HG03378 (cell line): ENCODE measurements at regions not wholly inside any gene's neighbourhood (a gene's known extent, or its start where the extent isn't known, plus 50 kb on each side); places are given as distances from the start of the nearest gene placed in this dataset.
"Not testable (repeated sequence)": the region's sequence is repeated elsewhere in the genome, so short reads cannot be mapped to it uniquely, and the experiment has no call there.

ENCODE experiments used
- ATAC-seq: cut with Tn5 transposase; IDR thresholded peaks from one replicate; pipeline ENCODE4 v1.9.1; 2021; ENCODE audit warnings: mild to moderate bottlenecking, moderate library complexity; ENCODE audit not compliant: unreplicated experiment

DNA sequence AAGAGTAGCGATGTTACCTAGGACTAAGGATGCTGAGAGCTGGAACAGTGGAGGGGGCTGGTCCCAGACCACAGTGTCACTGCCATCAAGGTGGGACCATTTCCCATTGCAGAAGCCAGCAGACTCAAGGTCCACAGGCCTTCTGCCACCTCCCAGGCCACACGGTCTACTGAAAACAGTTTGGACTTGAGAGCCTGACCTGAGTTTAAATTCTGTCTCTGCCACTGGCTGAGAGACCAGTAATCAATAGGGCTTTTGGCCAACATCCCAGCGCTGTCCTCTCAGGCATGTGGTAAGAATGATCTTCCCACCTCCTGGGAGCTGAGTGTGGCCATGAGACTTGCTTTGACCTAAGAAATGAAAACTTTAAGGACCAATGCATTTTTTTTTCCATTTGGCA lies 331.4 kb upstream of the CDH5 start:
- no peak for ATAC-seq

DNA sequence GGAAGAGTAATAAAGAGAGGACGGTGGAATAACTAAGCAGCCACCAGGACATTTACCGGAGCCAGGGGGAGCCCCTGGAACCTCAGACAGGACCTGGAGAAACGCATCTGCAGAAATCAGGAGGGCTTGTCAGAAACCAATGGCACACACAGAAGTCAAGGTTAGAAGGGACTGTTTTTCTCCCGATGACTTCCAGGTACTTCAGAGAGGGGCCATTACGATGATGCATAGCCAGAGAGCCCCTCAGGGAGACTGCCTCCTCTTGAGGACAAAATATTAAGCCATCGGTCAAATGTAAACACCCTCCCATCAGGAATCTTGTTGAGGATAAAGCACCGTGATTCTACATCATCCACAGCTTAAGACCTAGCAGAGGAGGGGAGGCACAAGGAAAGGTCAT lies 333.6 kb upstream of the CDH5 start:
- no peak for ATAC-seq

DNA sequence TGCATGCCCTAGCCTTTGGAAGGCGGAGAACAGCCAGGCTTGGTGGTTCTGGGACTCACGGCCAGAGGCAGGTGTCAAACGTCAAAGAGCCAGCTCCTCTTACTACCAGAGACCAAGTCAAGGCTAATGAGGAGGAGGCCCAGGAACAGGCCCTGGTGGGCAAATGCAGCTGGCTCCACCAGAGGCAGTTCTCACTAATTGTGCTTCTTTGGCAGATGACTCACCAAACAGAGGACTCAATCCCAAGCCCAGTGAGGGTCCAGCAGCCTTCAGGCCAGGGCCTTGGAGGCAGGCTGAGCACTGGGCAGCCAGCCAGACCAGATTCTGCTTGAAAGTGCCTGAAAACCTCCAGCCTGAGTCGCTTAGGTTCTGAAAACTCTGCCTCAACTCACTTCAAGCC lies 336.5 kb upstream of the CDH5 start:
- ATAC-seq = no peak

DNA sequence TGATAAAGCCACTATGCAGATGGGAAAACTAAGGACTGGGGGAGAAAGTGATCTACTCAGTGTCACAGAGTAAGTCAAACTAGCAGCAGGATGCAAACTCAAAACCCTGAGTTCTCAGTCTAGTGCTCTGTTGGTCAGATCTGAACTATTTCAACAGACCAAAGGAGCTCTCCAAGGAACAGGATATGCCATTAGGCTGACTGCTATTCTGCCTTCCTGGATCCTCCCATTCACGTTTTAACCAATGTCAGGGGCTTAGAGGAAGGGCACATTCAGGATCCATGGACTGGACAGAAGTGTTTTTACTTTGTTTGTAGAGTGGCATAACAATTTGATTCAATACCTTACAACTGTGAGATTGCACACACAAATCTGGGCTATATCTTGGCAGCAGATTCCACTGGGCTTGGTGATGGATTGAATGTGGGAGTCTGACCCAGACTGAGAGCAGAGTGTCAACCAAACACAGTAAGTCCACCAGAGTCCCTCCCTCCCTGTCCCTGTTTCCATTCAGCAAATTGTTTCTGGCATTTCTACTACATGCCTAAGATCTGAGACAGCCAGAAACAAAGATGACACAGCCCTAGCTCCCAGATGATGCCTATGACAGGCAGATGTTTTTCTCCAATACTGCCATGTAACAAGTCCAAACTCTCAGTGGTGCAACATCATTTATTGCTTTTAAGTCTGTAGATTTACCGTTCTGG lies 337.8 kb upstream of the CDH5 start:
- no peak for ATAC-seq

DNA sequence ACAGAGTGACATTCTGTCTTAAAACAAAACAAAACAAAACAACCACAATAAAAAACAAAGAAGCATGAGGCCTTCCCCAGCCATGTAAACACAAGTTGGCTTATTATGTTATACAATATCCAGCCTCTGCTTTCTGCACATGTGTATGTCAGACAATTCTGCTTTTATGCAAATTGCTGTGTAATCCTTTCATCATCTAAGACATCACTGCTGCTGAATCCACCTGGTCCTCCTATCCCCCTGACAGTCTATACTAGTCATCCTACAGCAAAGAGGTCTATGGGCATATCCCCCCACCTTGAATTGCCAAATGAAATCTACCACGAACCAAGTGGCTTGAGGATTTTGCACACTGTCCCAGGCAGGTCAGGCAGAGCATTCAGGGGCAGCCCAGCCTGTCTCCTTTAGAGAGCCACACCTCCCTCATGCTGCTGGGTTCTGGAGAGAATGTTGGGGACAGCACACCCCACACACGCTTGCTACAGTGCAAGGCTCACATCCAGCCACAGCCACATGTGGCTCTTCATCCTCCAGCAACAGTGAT lies 339.6 kb upstream of the CDH5 start:
- ATAC-seq = no peak

DNA sequence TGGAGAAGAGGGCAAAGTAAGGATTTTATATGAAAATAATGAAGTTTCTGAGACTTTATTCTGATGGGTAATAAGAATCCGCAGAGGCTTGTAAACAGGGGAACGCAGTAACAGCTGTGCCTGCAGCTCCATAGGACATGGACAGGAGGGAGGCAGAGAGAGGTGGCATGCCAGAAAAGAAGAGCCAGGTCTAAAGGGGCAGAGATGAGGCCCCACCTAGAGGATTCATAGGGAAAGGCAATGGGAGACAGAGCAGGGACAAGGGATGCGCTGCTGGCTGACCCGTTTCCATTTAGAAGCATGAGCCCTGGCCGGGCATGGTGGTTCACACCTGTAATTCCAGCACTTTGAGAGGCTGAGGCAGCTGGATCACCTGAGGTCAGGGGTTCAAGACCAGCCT lies 340.3 kb upstream of the CDH5 start:
- no peak for ATAC-seq

GRCh38 chr16:66025751-66026150 lies 340.7 kb upstream of the CDH5 start:
- no peak for ATAC-seq

- not testable (repeated sequence) for ATAC-seq
Measured at GRCh38 chr16:66024567-66024966, 341.9 kb upstream of the CDH5 start.

DNA sequence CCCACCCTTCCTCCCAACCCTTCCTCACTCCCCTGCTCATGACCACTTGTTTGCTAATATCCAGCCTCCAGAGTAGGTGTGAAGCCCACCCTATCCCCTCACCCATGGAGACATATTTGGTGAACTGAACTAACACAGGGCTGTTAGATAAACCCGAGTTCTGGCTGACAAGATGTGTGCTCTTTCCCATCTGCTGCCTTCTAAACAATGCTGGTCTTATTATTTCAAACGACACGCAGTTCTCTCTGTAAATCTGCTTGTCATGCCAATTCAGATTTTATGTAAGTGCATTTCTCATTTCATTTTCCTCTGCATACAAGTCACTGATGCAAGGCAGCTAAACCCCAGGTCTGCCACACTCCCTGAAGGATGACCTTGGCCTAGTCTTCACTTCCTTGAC lies 343.0 kb upstream of the CDH5 start:
- ATAC-seq = no peak

DNA sequence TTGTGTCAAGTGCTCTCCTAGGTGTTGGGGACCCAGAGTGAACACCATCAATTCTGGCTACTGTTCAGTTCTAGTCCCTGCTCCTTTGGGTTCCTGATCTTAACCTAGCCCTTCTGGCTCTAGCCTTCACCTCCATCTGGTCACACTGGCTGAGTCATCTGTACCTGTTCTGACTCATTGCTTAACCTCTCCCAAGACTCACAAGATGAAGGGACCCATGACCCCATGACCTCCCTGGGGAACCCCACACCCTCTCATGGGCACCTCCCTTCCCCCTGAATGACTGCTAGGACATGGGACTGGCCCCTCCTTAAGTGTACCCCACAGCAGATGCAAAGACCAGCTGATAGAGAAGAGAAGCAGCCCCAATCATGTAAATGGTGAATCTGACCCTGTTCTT lies 345.8 kb upstream of the CDH5 start:
- ATAC-seq = peak; percentile 82

GRCh38 chr16:66020046-66020445 lies 346.4 kb upstream of the CDH5 start:
- no peak for ATAC-seq

DNA sequence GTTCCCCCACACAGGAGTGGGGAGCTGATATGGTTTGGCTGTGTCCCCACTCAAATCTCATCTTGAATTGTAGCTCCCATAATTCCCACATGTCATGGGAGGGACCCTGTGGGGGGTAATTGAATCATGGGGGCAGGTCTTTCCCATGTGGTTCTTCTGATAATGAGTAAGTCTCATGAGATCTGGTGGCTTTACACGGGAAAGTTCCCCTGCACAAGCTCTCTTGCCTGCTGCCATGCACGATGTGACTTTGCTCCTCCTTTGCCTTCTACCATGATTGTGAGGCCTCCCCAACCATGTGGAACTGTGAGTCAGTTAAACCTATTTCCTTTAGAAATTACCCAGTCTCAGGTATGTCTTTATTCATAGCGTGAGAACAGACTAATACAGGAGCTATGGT lies 347.0 kb upstream of the CDH5 start:
- not testable (repeated sequence) for ATAC-seq

DNA sequence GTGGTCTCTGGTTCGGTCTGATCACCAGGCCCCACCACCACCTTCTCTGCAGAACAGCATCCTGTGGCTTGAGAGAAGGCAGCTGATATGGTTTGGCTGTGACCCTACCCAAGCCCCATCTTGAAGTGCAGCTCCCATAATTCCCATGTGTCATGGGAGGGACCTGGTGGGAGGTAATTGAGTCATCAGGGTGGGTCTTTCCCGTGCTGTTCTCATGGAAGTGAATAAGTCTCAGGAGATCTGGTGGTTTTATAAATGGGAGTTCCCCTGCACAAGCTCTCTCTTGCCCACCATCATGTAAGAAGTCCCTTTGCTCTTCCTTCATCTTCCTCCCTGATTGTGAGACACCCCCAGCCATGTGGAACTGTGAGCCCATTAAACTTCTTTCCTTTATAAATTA lies 352.3 kb upstream of the CDH5 start:
- no peak for ATAC-seq

DNA sequence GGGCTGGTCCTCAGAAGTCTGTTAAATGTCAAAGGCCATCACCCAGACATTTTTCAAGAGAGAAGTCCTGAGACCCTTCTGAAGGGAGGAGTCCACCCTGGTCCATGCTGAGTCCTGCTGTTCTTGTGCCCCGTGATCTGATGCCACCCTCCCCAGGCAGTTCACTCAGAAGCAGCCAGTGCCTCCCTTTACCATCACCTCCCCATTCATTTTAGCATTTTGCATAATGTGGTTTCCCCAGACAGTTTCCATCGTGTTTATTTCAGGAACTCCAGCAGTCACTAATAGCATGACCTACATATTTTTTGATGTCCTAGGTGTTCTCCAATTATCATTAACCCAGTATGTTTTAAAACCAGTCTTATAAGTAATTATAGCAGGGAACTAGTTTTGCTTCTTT lies 353.0 kb upstream of the CDH5 start:
- no peak for ATAC-seq

DNA sequence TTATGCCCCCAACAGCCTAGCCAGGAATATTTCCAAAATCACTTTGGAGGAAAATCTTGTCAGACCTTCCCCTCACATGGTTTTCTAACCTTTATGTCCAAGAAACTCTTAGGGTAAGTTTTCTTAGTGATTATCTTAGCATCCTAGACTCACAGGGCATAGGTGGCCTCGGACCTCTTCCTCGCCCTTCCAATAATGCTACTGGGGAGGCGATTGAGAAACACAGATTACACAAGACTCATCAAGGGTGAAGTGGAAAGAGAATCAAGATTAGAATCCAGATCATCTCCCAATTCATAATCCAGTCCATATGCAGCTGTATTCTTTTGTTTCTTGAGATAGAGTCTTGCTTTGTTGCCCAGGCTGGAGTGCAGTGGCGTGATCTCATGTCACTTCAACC lies 358.4 kb upstream of the CDH5 start:
- ATAC-seq = no peak

DNA sequence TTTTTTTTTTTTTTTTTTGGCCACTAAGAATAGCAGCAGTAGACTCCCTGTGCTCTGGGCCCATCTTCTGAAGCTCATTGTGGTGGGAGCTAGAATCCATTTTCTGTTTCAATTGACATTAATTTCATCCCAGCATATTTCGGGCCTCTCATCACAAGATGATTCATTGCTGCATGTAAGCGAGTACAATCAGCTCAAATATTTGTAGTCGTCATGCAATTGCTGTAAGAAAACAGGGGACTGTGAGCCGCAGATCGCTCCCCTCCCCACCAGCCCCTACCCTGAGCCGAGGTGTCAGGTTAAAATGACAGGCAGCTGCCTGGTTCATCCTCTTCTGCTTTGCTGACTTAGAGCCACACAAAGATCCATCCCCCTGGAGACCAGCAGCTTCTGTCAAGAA lies 358.8 kb upstream of the CDH5 start:
- no peak for ATAC-seq

DNA sequence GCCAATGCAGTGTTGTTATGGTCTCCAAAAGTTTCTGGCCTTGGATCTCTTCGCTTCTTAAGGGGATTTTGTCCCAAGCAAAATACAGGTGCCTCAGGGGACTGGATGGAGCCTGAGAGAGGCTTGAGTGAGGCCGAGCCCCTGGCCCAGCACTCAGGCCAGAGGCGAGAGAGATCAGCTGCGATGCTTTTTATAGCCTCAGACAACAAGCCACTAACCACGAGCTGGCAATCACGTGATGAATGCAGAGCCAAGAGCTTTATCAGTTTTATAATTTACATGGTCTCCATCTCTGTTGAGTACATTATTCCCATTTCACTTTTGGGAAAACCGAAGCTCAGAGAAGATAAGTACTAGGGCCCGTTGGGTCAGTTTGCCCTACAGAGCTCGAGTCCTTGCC lies 360.0 kb upstream of the CDH5 start:
- ATAC-seq = no peak

GRCh38 chr16:66004699-66005098 lies 361.8 kb upstream of the CDH5 start:
- no peak for ATAC-seq

GRCh38 chr16:66003201-66003600 lies 363.3 kb upstream of the CDH5 start:
- ATAC-seq = no peak

DNA sequence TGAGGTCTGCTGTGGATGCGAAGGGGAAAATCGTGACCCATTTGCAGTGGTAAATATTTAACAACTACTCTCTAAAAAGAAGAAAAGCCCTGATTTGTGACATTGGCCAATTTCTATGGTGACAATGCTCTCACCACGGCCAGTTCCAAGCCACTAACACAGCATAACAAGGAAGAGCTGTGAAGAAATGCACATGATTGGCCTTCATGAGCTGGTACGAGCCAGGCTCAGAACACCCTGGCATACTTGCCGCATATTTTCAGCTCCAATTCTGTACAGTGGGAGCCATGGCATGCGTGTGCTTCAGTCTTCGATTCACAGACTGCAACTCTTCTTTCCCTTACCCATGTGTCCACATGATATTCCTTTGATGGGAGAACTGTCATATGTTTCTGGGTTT lies 363.9 kb upstream of the CDH5 start:
- ATAC-seq = no peak

- ATAC-seq = no peak
Measured at GRCh38 chr16:66001432-66001831, 365.1 kb upstream of the CDH5 start.

GRCh38 chr16:65998443-65998842 lies 368.0 kb upstream of the CDH5 start:
- ATAC-seq = no peak

GRCh38 chr16:65994291-65994690 lies 372.2 kb upstream of the CDH5 start:
- ATAC-seq = no peak
